DND-41 (cell line): ENCODE measurements at regions not wholly inside any gene's neighbourhood (a gene's known extent, or its start where the extent isn't known, plus 50 kb on each side); places are given as distances from the start of the nearest gene placed in this dataset.

Experiments used
- ATAC-seq: fragments of 200-7000 bp; cut with Tn5 transposase; 3 replicates; pipeline ENCODE4 v1.9.1; 2021; ENCODE audit warnings: low read depth; ENCODE audit not compliant: insufficient read depth
- DNase-seq: peaks from one replicate; pipeline ENCODE4 v3.0.0-alpha.2; 2020
- H2AFZ ChIP-seq: 2 replicates; pipeline ENCODE4 v1.6.0; 2012; ENCODE audit warnings: low read depth, low read length
- H3K27ac ChIP-seq: 2 replicates; pipeline ENCODE4 v1.5.1; 2012; ENCODE audit warnings: low read length, inconsistent platforms
- H3K27me3 ChIP-seq: fragments of 200-600 bp; sonication (generic); 2 replicates; pipeline ENCODE4 v1.6.0; 2012; ENCODE audit warnings: low read length, mild to moderate bottlenecking, inconsistent platforms; ENCODE audit not compliant: insufficient read depth, poor library complexity
- H3K36me3 ChIP-seq: 2 replicates; pipeline ENCODE4 v1.5.1; 2012; ENCODE audit warnings: low read length, inconsistent platforms; ENCODE audit not compliant: insufficient read depth
- H3K4me1 ChIP-seq: 2 replicates; pipeline ENCODE4 v1.5.1; 2012; ENCODE audit warnings: mild to moderate bottlenecking, low read length; ENCODE audit not compliant: insufficient read depth
- H3K4me2 ChIP-seq: 2 replicates; pipeline ENCODE4 v1.6.0; 2012; ENCODE audit warnings: mild to moderate bottlenecking, moderate library complexity, low read length, inconsistent platforms; ENCODE audit not compliant: insufficient read depth
- H3K4me3 ChIP-seq, 2 experiments: fragments of 200-600 bp in 1 of 2; shearing (Covaris generic) in 1 of 2; 2 replicates each; pipeline ENCODE4 v1.5.1; 2012 to 2016; ENCODE audit warnings: inconsistent platforms in 2 of 2, low read length in 2 of 2, mild to moderate bottlenecking in 2 of 2, low read depth in 1 of 2, moderate library complexity in 1 of 2
- H3K79me2 ChIP-seq: 2 replicates; pipeline ENCODE4 v1.6.0; 2012; ENCODE audit warnings: low read length, inconsistent platforms; ENCODE audit not compliant: insufficient read depth
- H3K9ac ChIP-seq: 2 replicates; pipeline ENCODE4 v1.6.0; 2012; ENCODE audit warnings: low read depth, mild to moderate bottlenecking, inconsistent platforms, low read length, moderate library complexity
- H3K9me3 ChIP-seq: 2 replicates; pipeline ENCODE4 v1.5.1; 2012; ENCODE audit warnings: low read length, moderate library complexity, mild to moderate bottlenecking, inconsistent platforms; ENCODE audit not compliant: insufficient read depth, severe bottlenecking
- H4K20me1 ChIP-seq: 2 replicates; pipeline ENCODE4 v1.6.0; 2012; ENCODE audit warnings: low read length; ENCODE audit not compliant: insufficient read depth
- EZH2 ChIP-seq: IDR thresholded peaks from 3 replicates; pipeline ENCODE4 v1.6.1; 2012; ENCODE audit warnings: borderline replicate concordance, low read depth, mild to moderate bottlenecking, moderate library complexity, low read length, inconsistent platforms; ENCODE audit not compliant: severe bottlenecking
- TF ChIP-seq, protein P1 (sequence below): IDR thresholded peaks from 2 replicates; pipeline ENCODE4 v1.5.1; 2012; ENCODE audit warnings: borderline replicate concordance, low read length, moderate library complexity, mild to moderate bottlenecking; ENCODE audit not compliant: poor library complexity, severe bottlenecking; ENCODE audit errors: extremely low read depth

DNA sequence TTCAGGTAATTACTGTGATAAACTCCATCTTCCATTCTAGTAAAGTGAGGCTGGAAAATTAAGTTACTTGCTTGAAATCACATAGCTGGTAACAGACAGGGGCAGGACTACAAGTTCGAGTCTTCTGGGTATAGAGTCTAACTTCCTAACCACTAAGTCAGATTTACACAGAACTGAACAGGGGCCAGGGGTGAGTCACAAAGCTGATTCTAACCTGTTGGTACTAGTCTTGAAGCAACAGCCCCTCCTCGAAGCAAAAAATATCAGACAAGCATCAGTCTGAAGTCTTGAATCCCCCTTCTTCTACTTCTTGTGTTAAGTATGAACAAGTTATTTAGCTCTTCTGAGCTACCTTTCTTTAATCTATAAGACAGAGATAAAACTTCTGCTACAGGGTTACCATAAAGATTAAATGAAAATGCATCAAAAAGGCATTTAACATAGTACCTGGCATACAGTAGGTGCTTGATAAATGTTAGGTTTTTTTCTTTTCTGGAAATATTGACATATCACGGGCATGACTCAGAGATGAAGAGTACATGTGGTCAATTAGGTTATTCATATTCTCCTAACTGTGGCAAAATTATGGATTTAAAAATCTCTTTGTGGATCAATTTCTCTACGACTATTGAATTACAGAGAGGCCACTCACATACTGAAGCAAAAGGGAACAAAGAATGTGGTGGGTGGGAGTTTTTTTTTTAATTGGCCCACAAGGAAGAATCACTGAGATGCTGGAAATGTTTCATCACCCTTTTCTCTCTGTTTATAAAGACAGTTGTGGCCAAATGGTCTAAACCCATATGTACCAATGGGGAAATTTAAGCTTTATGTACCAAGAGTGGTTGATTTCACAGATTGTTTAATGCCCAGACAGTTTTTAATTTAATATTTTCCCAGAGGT, 266.9 kb upstream of the DYNLRB2 start:
- DNase-seq = no peak
- H3K4me2 ChIP-seq = no peak overlapping the region

DNA sequence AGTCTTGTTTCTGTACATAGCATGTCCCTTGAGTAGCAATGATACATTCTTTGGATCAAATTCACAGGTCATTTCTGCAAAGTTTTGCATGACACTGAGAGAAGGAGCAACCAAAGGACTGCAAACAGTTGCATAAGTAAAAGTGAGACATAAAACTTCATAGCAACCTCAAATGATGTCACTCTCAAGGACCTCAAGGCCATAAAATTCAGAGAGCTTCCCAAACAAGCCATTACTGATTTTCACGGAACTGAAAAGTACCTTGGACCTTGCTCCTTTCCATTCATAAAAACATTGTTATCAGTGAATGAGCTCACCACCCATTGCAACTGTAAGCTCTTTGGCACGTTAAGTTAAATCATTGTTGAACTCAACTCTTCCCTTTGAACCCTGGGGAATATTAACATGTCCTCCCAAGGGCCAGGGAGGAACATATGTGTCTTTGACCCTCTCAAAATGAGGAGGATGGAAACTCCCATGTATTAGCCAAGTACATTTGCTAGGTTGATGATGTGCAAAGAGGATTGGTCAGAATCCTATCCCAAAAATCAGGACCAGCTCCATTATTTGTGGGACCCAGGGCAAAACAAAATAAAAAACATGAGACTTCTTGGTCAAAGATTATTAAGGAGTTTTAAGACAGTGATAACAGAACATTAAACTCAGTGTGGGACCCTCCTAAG, 275.0 kb upstream of the DYNLRB2 start:
- ATAC-seq (no peak), DNase-seq (no peak)
- Histone ChIP-seq H3K36me3 (no peaks in the 10 kb centered on the region), H2AFZ (no peak overlapping the region), H3K9me3 (no peaks in the 10 kb centered on the region), H3K4me2 (no peak overlapping the region), H3K4me3 (no peak overlapping the region), H3K4me1 (no peaks in the 10 kb centered on the region), H3K27me3 (no peaks in the 10 kb centered on the region), H3K27ac (no peak overlapping the region), H3K9ac (no peak overlapping the region), H4K20me1 (no peaks in the 10 kb centered on the region), H3K79me2 (no peaks in the 10 kb centered on the region)
- no peak for TF ChIP-seq EZH2
- TF ChIP-seq, protein P1, sequence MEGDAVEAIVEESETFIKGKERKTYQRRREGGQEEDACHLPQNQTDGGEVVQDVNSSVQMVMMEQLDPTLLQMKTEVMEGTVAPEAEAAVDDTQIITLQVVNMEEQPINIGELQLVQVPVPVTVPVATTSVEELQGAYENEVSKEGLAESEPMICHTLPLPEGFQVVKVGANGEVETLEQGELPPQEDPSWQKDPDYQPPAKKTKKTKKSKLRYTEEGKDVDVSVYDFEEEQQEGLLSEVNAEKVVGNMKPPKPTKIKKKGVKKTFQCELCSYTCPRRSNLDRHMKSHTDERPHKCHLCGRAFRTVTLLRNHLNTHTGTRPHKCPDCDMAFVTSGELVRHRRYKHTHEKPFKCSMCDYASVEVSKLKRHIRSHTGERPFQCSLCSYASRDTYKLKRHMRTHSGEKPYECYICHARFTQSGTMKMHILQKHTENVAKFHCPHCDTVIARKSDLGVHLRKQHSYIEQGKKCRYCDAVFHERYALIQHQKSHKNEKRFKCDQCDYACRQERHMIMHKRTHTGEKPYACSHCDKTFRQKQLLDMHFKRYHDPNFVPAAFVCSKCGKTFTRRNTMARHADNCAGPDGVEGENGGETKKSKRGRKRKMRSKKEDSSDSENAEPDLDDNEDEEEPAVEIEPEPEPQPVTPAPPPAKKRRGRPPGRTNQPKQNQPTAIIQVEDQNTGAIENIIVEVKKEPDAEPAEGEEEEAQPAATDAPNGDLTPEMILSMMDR = no peak

More for the DNA sequence above, 266.9 kb upstream of the DYNLRB2 start:
- Histone ChIP-seq H3K27me3 (peaks cover 5% of the 10 kb centered on the region), H3K9me3 (no peaks in the 10 kb centered on the region), H4K20me1 (no peaks in the 10 kb centered on the region), H3K36me3 (no peaks in the 10 kb centered on the region), H2AFZ (no peak overlapping the region), H3K9ac (no peak overlapping the region), H3K4me1 (no peaks in the 10 kb centered on the region), H3K79me2 (no peaks in the 10 kb centered on the region), H3K27ac (no peak overlapping the region), H3K4me3 (no peak overlapping the region)
- no peak for TF ChIP-seq EZH2
- TF ChIP-seq, protein P1 = no peak
- ATAC-seq = no peak

DNA sequence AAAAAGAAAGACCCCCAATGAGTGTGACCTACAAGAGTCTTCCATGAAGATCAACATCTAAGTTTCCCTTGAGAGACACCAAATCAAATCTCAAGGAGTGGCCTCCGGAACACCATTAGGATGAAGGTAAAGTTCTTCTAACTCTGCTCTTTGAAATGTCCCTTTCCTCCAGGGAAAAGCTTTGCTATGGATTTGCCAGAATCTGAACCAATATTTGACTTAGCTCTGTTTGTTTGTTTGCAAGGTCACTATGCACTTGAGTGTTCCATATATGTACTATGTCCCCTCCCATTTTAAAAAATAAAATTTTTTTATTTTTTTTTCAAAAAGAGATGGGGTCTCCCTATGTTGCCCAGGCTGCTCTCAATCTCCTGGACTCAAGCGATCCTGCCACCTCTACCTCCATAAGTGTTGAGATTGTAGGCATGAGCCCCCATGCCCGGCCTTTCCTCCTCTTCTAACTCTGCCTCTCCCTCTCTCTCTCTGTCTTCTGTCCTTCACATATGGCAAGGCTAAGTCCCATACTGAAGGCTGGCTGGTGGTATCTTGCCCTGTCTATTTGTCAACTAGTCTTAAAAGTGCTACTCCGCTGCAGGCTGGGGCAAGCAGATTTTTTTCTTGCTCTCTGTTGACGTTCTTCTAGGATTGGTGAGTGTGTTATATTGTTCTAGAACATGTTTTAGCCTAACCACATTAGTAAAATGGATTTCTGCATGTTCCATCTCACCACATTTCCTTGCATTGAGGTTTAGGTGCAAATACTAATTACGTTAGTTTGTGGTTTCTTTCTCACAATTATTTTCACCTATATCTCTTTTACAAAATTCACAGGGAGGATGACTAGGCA, 276.7 kb upstream of the DYNLRB2 start:
- H2AFZ ChIP-seq = no peak overlapping the region
- no peak for TF ChIP-seq EZH2
- TF ChIP-seq, protein P1 = no peak
- no peaks in the 10 kb centered on the region for H3K27me3 ChIP-seq
- no peaks in the 10 kb centered on the region for H3K36me3 ChIP-seq
- ATAC-seq = no peak
- no peaks in the 10 kb centered on the region for H4K20me1 ChIP-seq
- no peaks in the 10 kb centered on the region for H3K4me1 ChIP-seq
- H3K9ac ChIP-seq = no peak overlapping the region
- H3K4me3 ChIP-seq = no peak overlapping the region
- H3K9me3 ChIP-seq = no peaks in the 10 kb centered on the region
- H3K27ac ChIP-seq = no peak overlapping the region
- no peak overlapping the region for H3K4me2 ChIP-seq
- H3K79me2 ChIP-seq = no peaks in the 10 kb centered on the region
- no peak for DNase-seq
